Pons (tissue), 1 donor: ENCODE measurements at regions not wholly inside any gene's neighbourhood (a gene's known extent, or its start where the extent isn't known, plus 50 kb on each side); places are given as distances from the start of the nearest gene placed in this dataset.
A peak's percentile ranks its signal among the peaks of the same experiment; 100 is the strongest.

ENCODE experiments used
- DNase-seq: peaks from one replicate; pipeline ENCODE4 v3.0.0-alpha.2; 2016; ENCODE audit warnings: low spot score

- no peak for DNase-seq
These were observed 114.1 kb upstream of the CELF2 start for GRCh38 chr10:10903620-10904019.

- DNase-seq: no peak
These were observed 107.0 kb upstream of the CELF2 start for GRCh38 chr10:10910634-10911033.

- no peak for DNase-seq
These were observed 106.6 kb upstream of the CELF2 start for GRCh38 chr10:10911035-10911434.

GRCh38 chr10:10911471-10911921 is 106.2 kb upstream of the CELF2 start:
- peak; percentile 23 for DNase-seq

GRCh38 chr10:10914144-10914543 is 103.5 kb upstream of the CELF2 start:
- DNase-seq: no peak

- no peak for DNase-seq
These were observed 102.5 kb upstream of the CELF2 start for GRCh38 chr10:10915215-10915614.

GRCh38 chr10:10917031-10917430 is 100.6 kb upstream of the CELF2 start:
- no peak for DNase-seq

- DNase-seq: no peak
These were observed 97.7 kb upstream of the CELF2 start for GRCh38 chr10:10919976-10920375.

GRCh38 chr10:10921826-10922461 is 95.7 kb upstream of the CELF2 start:
- DNase-seq: no peak

- DNase-seq: no peak
These were observed 94.5 kb upstream of the CELF2 start for GRCh38 chr10:10923029-10923651.

- no peak for DNase-seq
These were observed 92.0 kb upstream of the CELF2 start for GRCh38 chr10:10925667-10926066.

- no peak for DNase-seq
These were observed 90.1 kb upstream of the CELF2 start for GRCh38 chr10:10927608-10928007.

- no peak for DNase-seq
These were observed 86.5 kb upstream of the CELF2 start for GRCh38 chr10:10930979-10931743.

GRCh38 chr10:10935032-10935431 is 82.6 kb upstream of the CELF2 start:
- no peak for DNase-seq

- no peak for DNase-seq
These were observed 79.0 kb upstream of the CELF2 start for GRCh38 chr10:10938676-10939075.

GRCh38 chr10:10941127-10941730 is 76.4 kb upstream of the CELF2 start:
- no peak for DNase-seq

- DNase-seq: no peak
These were observed 75.2 kb upstream of the CELF2 start for GRCh38 chr10:10942441-10942840.

- no peak for DNase-seq
These were observed 71.6 kb upstream of the CELF2 start for GRCh38 chr10:10946081-10946480.

- DNase-seq: no peak
These were observed 70.9 kb upstream of the CELF2 start for GRCh38 chr10:10946801-10947200.

GRCh38 chr10:10951675-10952074 is 66.0 kb upstream of the CELF2 start:
- no peak for DNase-seq

- DNase-seq: no peak
These were observed 64.9 kb upstream of the CELF2 start for GRCh38 chr10:10952800-10953199.

GRCh38 chr10:10956681-10957542 is 60.8 kb upstream of the CELF2 start:
- no peak for DNase-seq
